Occipital lobe (tissue), 1 donor: ENCODE measurements at regions not wholly inside any gene's neighbourhood (a gene's known extent, or its start where the extent isn't known, plus 50 kb on each side); places are given as distances from the start of the nearest gene placed in this dataset.

Experiments
- DNase-seq: peaks from one replicate; lab custom pipeline; 2025; lab: John Stamatoyannopoulos, UW

GRCh38 chr1:30334767-30335166 is 388.6 kb downstream of the MATN1 start:
- no peak for DNase-seq

- DNase-seq: no peak
These were observed 391.0 kb downstream of the MATN1 start for GRCh38 chr1:30332116-30333094.

GRCh38 chr1:30331415-30332065 is 391.8 kb downstream of the MATN1 start:
- DNase-seq: no peak

DNA sequence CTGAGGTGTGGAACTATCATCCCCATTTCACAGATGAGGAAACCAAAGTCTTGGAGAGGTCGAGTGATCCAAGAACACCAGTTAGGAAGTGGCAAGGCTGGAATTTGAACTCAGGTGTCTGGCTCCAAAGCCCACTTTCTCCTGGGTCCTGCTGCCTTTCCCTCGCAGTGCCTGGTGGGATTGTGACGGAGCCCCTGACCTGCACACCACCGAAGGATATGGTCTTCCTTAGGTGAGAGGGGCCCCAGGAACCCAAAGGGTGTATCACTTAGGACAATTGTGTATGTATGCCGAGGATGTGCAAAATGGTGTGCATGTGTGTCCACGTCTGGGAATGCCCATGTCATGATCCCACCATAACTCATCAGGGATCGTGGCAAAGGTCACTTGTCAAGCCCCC is 392.7 kb downstream of the MATN1 start:
- DNase-seq: no peak

DNA sequence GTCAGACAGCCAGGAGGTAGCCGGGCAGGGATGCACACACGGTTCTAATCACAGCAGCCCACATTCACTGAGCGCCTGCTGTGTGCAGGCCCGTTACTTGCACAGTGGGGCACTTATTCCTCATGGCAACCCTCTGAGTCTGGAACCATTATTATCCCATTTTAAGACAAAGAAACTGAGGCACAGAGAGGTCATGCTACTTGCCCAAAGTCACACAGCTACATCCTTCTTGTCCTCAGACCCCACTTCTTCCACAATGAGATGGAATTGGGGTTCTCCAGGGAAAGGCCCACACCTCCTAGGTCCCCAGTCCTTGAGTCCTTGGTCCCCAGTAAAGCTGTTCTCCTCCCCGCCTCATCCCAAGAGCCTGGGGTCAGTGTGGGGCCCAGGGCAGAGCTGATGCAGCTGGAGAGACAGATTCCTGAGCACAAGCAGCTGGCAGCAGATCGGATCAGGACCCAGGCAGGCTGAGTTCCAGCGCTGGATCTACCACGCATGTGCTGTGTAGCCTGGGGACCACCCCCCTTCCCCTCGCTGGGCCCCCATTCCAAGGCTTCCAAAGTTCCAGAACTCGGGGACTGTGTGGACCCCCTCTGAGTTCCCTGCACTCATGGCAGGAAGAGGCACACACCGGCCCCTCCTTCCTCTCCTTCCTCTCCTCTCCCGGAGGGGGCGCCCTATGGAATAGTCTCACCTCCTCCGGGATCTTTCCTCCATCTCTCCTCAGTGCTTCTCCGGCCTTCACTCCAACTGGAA is 393.4 kb downstream of the MATN1 start:
- no peak for DNase-seq

DNA sequence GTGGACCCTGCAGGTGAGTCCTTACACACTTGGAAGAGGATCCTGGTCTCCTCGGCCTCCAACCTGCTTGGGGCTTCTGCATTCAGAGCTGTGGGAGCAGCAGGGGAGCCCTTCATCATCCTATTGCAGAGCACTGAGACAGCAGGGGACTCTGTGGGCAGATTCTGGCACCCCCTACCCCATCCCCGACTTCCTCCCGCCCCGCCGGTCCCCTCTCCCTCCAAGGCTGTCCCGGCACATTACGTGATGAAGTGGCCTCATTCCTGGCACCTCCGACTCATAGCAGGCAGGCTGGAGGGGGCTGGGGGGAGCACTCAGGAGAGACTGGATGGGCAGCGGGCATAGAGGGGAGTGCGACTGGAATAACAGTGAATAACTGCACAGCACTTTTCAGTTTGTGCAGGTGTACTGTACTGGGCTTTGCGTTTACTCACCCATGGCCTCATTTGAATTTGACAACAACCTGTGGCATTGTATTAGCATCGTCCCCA is 394.1 kb downstream of the MATN1 start:
- no peak for DNase-seq

DNA sequence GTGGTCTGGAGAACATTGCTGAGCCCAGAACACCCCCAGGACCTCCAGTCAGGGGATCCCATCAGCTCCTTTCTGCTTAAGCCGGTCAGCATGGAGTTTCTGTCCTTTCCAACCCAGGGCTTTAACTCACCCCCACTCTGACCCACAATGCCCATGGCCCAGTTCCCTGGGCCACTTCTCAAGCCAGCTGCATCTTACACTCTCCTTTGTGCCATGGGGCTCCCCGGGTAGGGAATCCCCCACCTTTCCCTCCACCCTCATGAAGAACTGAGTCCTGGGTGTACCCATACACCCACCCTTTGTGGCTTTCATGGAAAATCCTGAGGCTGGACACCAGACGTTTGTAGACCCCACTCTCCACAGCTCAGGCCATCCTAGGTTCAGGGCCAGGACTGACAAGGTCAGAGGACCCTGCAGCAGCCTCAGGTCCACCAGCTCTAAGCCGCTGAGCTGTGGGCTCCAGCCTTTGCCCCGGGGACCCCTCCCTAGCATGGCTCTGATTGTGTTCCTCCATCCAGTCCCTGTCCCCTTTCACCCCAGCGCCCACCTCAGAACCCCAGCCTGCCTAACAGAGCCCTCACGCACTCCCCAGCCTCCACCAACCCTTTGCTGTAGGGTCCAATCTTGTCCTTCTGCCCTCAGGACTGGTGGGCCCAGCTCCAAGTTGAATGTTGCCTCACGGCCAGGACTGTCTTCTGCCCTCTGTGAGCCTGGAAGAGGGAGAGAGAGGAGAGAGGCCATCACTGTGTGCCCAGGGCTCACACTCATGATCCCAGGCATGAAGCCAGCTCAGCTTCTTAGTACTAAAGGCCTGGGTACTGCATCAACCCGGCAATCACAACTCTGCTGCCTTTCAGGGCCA is 394.8 kb downstream of the MATN1 start:
- no peak for DNase-seq

DNA sequence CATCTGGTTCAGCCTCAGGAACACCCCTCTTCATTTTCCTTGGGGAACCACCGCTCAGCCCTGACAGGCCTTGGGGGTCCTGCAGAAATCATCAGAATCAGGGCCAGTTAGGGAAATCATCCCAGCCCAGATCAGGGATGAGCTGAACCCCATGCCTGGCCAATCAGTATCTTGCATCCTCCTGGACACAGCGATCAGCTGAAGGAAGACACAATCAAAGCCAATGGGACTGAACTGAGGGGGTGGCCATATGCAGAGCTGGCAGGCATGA is 395.4 kb downstream of the MATN1 start:
- no peak for DNase-seq

DNA sequence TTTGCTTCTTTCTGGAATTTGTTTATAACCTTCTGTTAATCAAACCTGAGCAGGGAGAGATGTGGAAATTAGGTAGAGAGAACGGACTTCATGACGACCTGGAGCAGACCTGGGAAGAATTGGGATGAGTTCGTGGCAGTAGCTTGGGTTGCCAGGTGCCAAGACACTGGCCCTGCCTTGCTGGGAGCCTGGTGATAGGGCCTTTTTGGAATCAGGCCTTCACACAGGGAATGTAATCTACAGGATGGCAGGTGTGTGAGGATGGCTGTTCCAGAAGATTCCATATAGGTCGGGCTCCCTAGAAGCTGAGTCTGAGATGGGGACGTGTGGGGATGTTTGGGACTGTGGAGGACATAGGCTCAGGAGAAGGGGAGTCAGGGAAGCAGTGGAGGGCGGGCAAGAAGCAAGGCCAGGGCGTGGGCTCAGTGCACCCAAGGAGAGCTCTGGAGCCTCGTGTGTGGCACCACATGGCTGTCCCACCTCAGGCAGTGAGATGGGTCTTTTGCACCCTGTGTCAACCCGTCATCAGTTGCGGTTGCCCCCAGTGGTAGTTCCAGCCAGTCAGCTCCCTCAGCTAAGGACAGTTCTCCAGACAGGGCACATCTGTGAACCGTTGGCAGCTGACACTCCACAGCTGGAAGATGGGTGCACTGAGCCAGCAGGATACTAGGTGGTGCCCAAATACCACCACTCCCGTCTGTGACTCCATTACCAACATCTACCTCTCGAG is 395.9 kb downstream of the MATN1 start:
- no peak for DNase-seq

- DNase-seq: no peak
These were observed 397.4 kb downstream of the MATN1 start for GRCh38 chr1:30325999-30326398.

- DNase-seq: no peak
These were observed 398.1 kb downstream of the MATN1 start for GRCh38 chr1:30325085-30325935.

DNA sequence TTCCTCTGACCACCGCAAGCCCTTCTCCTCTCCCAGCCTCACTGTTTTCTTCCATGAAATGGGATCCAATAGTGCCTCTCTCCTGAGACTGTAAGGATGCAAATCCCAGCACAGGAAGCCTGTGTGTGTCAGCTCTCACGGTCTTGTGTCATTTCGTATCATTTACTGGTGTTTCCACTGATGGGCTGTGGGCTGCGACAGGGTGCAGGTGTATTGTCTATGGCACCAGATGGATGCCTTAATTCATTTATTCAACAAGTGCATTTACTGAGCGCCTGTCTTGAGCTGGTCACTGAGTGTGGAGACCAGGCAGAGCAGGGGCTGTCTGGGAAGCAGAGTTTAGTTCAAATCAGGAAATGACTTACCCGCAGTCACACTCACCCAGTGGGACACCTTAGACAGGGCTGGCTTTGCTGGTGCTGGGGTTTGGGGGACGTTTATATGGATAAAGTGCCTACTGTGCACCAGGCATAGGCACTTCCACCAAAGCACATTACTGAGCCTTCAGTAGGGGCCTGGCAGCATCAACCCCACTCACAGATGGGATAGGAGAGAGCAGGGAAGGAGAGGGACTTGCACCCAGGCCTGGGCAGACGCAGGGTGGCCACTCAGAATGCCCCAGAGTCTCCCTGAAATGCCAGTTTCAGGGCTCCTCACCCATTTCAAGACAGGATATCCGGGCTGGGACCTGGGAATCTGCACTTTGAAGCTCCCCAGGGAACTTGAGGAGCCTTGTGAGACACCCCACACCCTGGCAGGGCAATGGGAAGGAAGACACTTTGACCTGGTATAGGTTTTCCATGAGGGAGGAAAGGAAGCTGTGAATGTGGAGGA is 398.9 kb downstream of the MATN1 start:
- DNase-seq: no peak

GRCh38 chr1:30323841-30324240 is 399.5 kb downstream of the MATN1 start:
- no peak for DNase-seq

- no peak for DNase-seq
These were observed 400.0 kb downstream of the MATN1 start for GRCh38 chr1:30323352-30323751.

DNA sequence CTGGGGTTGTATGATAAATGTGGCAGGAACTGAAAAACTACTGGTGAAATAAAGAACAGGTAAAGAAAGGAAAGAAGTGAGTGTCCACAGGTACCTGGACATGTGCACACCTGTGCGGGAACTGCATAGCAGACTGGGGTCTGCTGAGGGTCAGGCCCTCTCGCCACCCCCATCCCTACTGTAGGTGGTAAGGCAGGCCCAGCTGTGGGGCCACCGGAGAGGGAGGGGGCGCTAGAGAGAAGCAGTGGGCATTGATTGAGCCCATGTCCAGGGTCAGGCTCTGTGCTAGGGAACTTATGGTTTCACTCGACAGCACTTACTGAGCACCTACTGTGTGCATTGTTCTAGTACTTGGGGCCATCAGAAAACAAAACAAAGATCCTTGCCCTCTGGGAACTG is 400.5 kb downstream of the MATN1 start:
- no peak for DNase-seq

DNA sequence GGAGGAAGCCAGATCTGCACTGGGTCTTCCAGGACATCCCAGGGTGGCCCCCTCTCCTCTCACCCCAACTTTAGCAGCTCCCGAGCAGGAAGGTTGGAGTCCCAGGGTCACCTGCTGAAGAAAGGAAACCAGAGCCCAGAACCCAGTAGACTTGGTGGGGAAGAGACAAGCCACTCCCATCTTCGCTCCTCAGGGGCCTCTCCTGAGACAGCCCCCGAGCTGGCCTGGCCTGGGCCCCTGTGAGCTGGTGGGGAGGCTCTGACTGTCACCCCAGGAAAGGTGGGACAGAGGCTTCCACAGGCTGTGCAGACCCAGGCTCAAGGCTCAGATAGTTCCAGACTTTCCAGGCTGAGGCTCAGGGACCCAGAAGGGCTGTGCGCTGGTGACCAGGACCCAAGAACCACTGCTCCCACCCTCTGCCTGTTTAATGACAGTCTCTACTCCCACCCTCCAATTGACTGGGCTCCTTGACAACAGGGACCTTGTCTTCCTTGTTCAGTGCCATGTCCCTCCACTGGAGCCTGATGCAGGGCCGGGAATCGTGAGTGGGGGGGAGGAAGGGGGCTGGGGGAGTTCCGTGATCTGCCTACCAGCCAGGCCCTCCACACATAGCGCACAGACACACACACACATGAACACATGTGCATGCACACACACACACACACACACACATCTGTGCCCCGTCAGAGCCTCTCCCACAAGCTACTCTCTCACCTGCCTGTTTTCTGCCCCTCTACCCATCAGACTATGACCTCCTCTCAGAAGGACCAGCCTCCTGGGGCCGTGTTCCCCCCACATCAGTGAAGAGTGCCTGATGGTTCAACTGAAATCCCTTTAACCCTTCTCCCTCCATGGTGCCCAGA is 401.2 kb downstream of the MATN1 start:
- DNase-seq: no peak

GRCh38 chr1:30321246-30321910 is 402.0 kb downstream of the MATN1 start:
- no peak for DNase-seq
